H4 (cell line): ENCODE measurements at regions not wholly inside any gene's neighbourhood (a gene's known extent, or its start where the extent isn't known, plus 50 kb on each side); places are given as distances from the start of the nearest gene placed in this dataset.

Source experiments
- DNase-seq: peaks from one replicate; pipeline ENCODE4 v3.0.0-alpha.2; 2015; ENCODE audit warnings: low spot score

DNA sequence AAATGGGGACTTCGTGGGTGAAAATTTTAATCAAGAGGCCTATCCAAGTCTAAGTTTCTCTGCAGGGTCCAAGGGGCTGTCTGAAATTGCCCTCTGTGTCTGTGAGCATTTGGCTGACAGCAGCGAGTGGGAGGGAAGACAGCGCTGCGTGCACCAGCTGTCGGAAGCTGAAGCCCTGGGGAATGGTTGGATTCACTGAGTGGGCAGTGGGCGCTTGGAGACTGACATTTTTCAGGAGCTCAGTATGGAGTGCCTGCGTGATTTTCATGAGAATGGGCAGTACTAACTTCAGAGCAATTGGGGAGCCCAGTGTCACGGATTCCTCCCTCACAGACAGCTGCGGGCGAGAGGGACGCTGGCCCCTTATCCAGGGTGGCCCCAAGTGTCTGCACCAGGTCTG, 388.8 kb upstream of the B3GAT1 start:
- DNase-seq = no peak

DNA sequence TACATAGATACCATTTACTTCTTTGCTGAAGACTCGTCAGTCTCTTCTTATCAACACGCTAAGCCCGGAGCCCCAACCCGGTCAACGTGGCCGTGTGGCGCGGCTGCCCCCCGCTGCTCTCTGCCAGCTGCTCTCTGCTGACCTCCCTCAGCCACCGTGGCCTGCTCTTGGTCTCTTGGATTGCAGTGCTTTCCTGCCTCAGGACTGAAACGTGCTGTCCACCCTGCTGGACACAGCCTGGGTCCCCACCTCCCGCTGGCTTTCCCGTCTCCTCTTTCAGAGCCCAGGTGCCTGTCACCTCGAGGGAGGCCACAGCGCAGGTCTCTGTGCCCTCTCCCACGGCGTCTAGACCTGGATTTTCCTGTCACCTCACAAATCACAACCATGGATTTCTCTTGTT, 388.1 kb upstream of the B3GAT1 start:
- no peak for DNase-seq

DNA sequence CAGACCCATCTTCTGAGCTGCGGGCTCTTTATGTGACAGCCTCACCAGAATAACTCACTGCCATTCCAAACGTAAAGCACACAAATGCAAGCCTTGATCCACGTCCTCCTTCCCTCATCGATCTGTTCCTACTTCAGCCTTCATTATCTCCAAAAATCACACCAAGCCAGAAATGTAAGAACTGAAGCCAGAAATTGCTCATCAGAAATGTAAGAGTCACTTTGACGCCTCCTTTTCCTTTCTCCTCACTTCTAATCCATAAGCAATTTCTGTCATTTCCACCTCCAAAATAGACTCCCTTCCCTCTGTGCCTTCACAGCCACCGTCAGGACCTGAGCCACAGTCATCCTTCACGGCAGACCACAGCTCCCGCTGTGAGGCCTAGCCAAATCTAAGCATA, 387.3 kb upstream of the B3GAT1 start:
- DNase-seq = no peak

DNA sequence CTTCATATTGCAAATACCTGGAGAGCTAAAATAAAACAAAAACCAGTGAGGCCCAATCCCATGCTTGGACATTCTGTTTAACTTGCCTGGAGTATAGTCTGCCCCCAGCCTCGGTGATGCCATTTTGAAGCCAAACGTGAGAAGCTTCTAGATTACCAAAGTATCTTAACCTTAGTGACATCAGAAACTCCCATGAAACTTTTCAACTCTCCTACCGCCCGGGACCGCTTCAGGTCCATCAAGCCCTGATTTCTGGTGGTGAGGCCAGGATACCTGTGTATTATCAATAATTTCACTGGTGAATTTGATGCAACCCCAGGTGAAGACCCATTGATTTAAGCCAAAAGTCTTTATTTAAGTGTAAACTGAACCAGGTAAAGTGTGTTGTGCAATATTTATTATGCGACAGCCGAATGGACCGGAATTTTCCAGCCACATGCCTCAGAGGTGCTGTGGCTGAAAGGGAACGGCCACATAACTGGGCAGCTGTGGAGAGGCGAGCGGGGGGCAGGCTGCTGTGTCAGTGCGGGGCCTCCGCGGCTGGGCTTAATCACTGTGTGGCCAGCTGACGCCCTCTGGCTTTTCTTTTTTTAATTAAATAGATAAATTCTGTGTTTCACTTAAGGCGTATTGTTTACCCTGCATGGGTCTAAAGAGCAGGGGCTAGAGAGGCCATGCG, 385.5 kb upstream of the B3GAT1 start:
- no peak for DNase-seq

DNA sequence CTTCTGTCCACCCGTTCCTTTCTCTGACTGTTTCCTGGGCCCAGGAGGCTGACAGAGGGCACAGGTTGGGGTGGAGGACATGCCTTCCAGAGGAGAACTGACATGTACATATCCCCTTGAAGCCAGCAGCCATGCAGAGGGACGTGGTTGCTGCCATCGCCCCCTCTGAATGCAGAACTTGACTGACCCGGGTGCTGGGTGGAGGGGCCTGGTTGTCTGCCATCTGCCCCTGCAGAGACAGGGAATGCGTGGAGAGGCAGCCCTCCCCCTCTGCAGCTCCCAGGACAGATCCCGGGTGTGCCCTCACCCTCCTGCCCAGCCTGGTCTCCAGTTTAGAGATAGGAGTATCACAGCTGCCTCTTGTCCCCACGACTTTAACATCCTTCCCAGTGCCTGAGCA, 383.0 kb upstream of the B3GAT1 start:
- no peak for DNase-seq

DNA sequence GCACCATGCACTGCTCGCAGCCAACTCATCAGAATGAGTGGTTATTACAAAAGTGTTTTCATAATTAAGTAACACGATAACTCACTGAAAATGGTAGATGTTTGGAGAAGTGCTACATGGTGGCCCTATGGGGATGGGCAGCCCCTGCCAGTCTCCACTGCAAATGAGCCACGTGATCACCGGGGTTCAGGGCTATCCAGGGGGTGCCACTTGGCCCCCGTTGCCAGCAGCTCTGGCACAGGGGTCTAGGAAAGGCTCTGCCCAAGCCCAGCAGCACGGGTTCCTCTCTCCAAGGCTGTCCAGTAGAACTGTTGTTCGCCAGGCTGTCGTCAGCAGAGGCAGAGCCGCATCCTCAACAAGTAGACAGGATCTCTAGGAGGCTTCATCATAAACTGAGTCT, 382.1 kb upstream of the B3GAT1 start:
- no peak for DNase-seq

DNA sequence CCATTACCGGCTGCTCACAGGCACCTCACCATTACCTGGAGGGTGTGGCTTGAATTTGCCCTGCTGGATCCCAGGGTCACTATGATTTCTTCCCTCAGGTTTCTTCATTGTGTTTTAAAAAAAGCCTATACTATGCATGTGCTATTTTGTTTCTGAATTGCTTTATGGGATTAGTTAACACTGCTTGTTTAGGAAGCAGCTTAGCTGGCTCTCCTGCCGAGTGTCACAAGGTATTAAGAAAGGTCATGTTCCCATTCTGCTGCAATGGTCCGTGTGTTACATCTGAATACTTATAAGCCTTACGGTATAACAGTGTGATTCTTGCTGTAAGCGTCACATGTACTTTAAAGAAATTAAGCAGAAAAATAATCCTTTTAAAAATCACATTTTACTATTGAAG, 380.6 kb upstream of the B3GAT1 start:
- DNase-seq = no peak

DNA sequence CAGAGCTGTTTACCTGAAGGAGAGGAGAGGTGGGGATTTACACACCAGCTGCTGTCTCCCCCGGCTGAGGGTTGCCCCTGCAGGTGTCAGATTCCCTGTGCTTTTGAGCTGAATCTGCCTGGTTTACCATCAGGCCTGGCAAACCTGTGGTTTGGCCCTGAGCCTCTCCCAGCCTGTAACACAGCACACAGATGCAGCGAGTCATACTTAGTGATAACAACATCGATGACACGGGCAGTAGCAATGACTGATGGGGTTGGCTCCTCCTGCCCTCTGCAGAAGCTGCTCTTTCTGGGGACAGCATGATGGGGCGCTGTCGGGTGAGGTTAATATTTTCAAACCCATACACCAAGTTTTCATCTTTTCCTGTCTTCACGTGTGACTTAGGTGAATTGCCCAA, 380.0 kb upstream of the B3GAT1 start:
- no peak for DNase-seq

DNA sequence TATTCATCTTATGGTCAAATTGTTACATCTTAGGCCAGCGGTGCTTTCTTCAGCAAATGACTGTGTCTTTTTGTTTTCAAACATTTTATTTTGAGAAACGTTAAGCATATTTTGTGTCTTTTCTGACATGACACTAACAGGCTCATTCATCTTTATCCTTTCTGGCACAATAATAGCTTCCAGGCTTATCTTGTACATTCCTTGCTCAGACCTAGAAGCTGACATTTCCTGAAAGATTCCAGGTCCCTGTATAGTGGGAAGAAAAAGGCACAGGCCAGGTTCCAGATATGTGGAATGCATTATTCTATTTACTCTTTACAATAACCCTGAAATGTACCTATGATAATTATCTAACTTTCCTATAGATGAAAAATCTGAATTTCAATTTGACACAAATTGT, 379.1 kb upstream of the B3GAT1 start:
- no peak for DNase-seq

DNA sequence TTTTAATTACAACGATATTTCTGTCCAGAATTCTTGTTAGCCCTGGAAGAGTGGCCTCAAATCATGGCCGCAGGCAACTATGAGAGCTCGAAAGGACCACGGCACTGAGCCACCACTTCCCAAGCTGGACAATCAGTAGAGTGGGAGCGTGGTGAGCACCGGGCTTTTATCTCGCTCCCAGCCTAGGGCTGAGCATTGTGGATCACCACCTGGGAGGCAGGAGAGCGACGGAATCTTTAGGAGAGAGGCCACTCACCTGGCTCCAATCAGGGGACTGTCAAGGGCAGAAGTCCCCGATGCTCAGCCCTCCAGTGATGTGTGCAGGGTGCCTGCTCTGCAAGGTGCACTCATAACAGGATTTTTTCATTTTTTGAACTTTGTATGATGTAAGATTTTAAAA, 377.1 kb upstream of the B3GAT1 start:
- no peak for DNase-seq

DNA sequence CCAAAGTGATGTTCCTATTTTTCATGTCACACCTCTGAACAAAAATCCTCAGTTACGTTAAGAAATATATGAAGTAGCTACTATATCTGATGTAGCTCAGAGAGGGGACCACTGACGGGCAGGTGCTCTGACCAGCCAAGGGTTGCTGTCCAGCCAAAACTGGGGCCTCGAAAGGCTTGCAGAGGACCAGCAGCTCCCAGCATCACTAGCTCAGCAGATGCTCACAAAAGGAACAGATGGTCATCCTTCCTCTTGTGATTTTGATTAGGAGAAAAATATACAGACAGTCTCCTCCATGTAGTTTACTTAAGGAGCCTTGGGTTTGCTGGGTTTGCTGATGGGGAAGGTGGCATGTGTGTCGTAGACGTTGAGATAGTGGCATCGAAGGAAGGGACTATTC, 374.6 kb upstream of the B3GAT1 start:
- no peak for DNase-seq

DNA sequence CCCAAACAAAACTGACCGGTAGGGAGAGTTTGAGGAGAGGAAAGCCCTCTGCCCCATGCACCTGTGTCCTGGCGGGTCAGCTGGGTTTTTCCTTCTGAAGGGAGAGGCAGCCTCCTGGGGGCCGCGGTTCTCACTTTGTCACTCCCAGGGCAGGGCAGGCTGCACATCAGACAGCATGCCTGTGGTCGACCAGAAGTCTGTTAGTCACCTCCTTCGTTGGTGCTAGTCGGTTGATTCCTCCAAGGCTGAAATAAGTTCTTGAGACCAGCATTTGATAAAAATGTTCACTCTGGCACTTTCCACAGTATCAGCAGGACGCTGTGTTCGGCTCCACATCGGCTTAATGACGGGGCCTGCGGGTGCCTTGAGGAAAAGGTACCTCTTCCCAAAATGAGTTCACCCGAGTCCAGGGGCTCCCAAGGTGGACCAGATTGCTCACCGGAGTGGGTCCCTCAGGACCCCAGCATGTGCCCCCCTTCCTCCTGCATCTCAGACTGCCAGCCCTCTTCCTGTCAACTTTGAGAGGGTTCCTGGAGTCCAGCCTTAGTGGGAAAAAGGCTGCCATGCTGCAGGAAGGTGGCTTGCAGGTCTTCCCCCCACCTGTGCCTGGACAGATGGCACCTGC, 373.7 kb upstream of the B3GAT1 start:
- DNase-seq = no peak

DNA sequence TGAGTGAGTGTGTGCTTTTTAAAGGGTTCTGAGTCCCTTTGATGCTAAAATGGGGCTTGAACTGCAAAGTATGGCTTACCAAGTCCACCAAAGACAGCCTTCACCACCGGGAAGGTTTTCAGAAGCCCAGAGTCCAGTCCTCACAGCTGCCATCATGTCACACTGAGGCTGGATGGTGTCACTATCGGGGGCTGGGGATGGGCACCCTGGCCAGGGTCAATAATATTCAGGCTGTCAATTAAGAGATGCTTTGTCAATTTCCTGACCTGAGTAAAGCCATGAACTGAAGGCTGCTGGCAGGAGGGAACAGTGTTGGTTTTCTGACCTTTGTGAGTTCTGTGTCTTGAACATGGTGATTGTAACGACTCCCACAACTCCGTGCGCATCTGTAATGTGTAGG, 373.0 kb upstream of the B3GAT1 start:
- no peak for DNase-seq

DNA sequence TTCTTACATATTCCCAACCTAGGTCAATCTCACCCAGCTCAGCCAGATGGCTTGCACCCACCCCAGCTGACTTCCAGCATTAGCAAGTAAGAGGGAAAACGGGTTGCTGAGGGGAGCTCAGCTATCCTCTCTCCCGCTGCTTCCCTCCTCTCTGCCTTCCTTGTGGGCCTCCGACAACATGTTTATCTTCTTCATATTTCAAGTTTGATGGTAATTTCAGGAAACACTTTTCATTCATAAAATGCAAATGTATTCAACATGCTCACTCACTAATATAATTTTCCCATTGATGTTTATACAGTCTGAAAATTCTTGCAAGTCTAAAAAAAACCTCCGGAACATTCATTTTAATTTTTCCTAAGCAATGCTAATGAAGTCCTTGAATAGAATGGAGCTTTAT, 372.5 kb upstream of the B3GAT1 start:
- DNase-seq = no peak

DNA sequence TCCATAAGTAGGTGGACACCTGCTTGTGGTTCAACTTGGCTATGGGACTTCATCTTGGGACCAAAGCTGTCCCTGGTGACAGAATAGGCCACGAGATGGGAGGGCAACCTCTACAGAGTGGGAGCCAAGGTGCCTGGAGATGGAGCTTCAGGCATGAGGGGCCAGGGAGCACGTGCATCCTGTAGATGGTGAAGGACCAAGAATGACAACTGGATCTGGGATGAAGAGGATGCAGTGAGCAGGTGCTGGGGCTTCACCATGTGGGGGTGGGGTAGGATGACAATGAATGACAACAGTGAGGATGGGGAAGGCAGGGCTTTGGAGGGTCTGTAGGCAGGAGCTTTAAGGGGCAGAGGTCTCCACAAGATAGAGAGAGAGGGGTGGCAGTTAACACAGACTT, 372.0 kb upstream of the B3GAT1 start:
- no peak for DNase-seq

DNA sequence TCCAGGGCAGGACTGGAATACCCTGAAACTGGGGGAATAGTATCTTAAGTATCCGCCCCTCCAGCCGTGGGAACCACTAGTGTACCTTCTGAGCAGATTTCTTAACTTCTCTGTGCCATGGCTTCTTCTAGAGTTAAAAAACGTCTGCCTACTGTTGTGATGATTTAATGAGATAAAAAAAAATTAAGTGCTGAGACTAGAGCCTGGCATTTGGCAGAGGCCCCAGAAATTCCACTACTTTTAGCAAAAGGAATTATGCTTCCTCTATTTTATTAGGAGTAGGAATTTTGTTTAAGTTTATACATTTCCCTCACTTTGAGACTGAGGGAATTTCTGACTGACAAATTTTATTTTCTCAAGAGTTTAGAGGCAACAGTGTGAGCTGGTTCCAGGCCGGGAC, 371.2 kb upstream of the B3GAT1 start:
- no peak for DNase-seq

DNA sequence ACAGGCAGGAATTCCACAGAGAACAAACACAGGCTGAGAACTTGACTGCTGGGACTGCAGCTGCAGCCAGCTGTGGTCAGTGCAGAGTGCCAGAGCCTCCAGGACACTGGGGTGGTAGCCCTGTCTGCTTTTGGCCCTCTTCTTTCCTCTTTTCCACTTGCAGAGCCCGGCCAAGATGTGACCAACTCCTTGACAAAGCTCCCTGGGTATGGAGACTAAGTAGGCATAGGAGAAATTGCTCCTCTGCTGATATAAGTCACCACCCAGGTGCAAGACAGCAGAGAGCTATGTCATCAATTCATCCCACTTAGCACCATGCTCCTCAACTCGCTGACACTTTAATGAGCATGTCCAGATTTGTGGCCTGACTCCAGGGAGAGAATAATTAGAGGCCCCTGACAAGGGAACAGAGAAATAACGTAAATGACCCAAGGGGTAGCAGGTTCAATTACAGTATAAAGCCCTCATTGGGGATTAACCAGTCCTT, 369.4 kb upstream of the B3GAT1 start:
- DNase-seq = no peak

DNA sequence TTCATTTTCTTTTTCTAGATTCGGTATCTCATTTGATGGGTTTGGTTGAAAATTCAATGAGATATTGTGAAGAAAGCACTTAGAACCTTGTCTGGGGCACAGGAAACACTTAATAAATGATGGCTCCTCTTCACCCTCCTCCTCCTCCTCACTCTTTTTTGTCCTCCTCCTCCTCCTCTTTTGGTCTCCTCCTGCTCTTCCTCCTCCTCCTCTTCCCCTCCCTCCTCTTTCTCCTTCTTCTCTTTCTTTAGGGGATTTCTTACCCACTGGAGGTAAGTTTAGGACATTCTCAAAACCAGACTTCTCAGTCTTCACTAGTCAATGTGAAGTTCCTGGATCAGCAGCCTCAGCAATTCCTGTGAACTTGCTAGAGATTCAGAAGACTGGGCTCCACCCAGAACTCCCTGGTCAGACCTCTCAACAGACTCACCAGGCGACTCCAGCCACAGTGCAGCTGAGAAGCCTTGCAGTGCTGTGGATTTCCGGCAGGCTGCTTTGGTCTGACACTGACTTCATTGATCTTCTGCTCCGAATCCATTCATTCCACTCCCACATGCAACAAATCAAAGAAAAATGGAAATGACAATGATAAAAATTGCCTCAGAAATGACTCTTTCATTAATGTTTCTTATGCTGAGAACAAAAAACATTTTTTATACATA, 368.6 kb upstream of the B3GAT1 start:
- DNase-seq = no peak

DNA sequence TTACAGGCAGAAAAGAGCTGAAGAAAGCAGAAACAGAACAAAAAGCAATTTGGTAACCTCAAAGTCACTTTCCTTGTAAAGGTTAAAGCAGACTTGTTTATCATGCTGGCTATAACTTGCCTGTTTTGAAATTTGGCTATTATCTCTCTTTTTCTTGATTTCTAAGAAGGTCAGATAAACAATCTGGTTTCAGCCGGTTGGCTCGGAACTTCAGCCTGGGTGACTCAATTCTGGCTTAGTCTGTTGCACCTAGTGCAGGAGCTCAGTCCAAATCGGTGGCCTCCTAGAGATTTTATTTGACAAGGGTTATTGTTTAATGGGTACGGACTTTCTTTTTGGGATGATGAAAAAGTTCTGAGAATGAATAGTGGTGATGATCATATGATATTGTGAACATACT, 367.1 kb upstream of the B3GAT1 start:
- DNase-seq = no peak

DNA sequence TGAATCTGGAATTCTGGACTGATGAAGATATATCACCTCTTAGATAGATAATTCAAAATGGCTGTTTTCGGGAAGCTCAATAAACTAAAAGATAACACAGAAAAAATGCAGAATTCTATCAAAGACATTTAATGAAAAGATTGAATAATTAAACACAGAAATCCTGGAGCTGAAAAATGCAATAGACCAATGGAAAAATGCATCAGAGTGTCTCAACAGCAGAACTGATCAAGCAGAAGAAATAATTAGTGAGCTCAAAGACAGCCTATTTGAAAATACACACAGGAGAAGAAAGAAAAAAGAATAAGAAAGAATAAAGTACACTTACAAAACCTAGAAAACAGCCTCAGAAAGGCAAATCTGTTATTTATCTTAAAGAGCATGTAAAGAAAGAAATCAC, 356.4 kb upstream of the B3GAT1 start:
- DNase-seq = no peak

DNA sequence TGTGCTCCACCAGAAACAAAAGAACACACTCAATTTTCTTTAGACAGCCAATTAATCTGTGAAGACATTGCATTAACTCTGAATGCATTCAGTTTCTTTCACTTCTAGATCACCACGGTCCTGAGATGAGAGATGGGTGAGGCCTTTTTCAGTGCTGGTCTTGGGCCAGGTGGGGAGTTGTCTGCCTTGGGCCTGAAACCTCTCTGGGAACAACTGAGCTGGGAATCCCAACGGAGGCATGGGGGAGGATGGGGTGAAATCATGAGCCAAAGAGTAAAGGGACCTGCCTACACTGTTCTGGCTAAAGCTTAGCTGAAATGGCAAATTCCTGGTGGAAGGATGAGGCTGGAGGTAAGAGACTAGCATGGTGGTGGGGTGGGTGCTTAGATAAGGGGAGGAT, 353.5 kb upstream of the B3GAT1 start:
- no peak for DNase-seq

DNA sequence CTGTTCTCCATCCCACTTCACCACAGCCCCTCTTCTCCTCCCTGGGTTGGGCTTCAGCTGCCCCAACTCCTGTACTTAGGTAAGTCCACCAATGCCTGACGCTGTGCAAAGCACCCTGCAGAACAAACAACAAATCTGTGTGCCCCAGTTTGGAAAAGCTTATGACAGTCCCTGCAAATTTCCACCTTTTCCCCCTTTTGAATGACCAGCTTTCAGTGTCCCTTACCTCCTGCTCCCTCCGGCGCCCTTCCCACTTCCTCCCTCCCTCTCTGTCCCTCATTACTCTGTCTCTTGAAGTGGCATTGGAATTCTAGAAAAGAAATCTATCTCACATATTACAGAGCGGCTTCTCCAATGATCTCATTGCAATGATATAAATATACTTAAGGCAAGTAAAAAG, 352.9 kb upstream of the B3GAT1 start:
- DNase-seq = no peak

DNA sequence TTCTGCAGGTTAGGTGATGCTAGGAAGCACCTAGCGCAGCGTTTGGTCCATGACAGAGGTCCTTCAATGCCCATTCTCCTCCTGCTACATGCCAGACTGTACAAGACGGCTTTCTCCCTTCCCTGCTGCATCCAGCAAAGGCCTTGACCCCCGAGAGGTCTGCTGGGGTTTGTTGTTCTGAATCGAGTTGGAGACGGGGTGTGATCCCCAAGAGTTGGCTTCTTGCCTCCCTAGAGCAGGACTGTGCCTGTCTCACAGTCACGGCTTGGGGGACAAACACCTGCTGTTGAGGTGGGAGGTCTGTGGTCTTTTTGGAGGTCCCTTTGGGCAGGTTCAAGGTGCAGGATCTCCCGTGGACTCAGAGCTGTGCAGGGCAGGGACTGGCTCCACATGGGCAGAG, 352.3 kb upstream of the B3GAT1 start:
- no peak for DNase-seq

DNA sequence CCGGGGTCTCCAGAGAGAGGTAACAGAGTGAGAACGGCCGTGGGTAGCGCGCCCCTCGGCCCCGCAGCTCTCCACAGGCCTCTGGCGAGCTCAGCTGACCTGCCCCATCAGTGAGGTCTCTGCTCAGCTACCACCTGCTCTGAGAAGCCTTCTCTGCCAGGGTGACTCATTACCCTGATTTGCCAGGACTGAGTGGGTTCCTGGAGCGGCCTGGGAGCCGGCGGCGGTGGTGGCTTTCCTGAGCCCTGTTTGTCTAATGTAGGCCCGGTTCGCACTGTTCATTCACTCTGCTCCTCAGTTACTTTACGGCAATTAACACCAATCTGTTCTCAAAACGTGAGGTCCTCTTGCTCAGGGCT, 351.0 kb upstream of the B3GAT1 start:
- DNase-seq = no peak
